OCI-LY7 (cell line): ENCODE measurements at regions not wholly inside any gene's neighbourhood (a gene's known extent, or its start where the extent isn't known, plus 50 kb on each side); places are given as distances from the start of the nearest gene placed in this dataset.

Experiments
- BruUV-seq: library from RNA; stranded (reverse); fragments of 400-500 nt; replicated peaks from 2 replicates; lab custom pipeline; 2021; lab: Mats Ljungman, UMichigan
- CTCF ChIA-PET: fragments of 300-600 bp; sonication (Branson Sonifier 250); formaldehyde crosslinking; loops from one replicate; lab custom pipeline; 2022; ENCODE audit warnings: antibody characterized with exemption; ENCODE audit not compliant: unreplicated experiment; lab: Charles Lee
- POLR2A ChIA-PET: fragments of 300-600 bp; sonication (Branson Sonifier 250); formaldehyde crosslinking; loops from one replicate; lab custom pipeline; 2022; ENCODE audit warnings: antibody characterized with exemption; lab: Charles Lee
- DNase-seq: peaks from one replicate; pipeline ENCODE4 v3.0.0-alpha.2; 2015; ENCODE audit warnings: low spot score
- H2AFZ ChIP-seq: fragments of 200-600 bp; sonication (generic), shearing (Covaris generic); 2 replicates; pipeline ENCODE4 v1.6.1; 2014; ENCODE audit warnings: mild to moderate bottlenecking, antibody characterized with exemption, low read length, moderate library complexity
- H3K27ac ChIP-seq: fragments of 200-600 bp; sonication (generic); 2 replicates; pipeline ENCODE4 v1.5.1; 2014; ENCODE audit warnings: mixed run types, low read depth, mild to moderate bottlenecking, moderate library complexity, low read length, inconsistent platforms; ENCODE audit not compliant: poor library complexity, severe bottlenecking
- H3K36me3 ChIP-seq: fragments of 200-600 bp; sonication (generic); 2 replicates; pipeline ENCODE4 v1.6.1; 2014; ENCODE audit warnings: mild to moderate bottlenecking, antibody characterized with exemption, low read length, moderate library complexity, mixed read lengths; ENCODE audit not compliant: insufficient read depth
- H3K4me1 ChIP-seq: fragments of 200-600 bp; sonication (generic); 2 replicates; pipeline ENCODE4 v1.5.1; 2014; ENCODE audit warnings: mild to moderate bottlenecking, low read length; ENCODE audit not compliant: insufficient read depth, poor library complexity, severe bottlenecking
- H3K4me2 ChIP-seq: fragments of 200-600 bp; sonication (generic); 2 replicates; pipeline ENCODE4 v1.6.1; 2014; ENCODE audit warnings: mild to moderate bottlenecking, low read length
- H3K4me3 ChIP-seq: fragments of 200-600 bp; sonication (generic); 2 replicates; pipeline ENCODE4 v1.5.1; 2014; ENCODE audit warnings: mild to moderate bottlenecking, low read depth, low read length; ENCODE audit not compliant: poor library complexity, severe bottlenecking
- H3K79me2 ChIP-seq: fragments of 200-600 bp; sonication (generic); 2 replicates; pipeline ENCODE4 v1.6.1; 2016; ENCODE audit warnings: low read depth, mild to moderate bottlenecking, low read length, moderate library complexity, mixed read lengths; ENCODE audit not compliant: insufficient read depth
- H3K9me2 ChIP-seq: fragments of 200-600 bp; sonication (generic); 2 replicates; pipeline ENCODE4 v1.6.1; 2016; ENCODE audit warnings: mild to moderate bottlenecking, low read length, mixed read lengths; ENCODE audit not compliant: insufficient read depth
- H3K9me3 ChIP-seq: fragments of 200-600 bp; sonication (generic); 2 replicates; pipeline ENCODE4 v1.6.1; 2014; ENCODE audit warnings: mild to moderate bottlenecking, mixed run types, low read length, mixed read lengths
- H4K20me1 ChIP-seq: fragments of 200-600 bp; sonication (generic); 2 replicates; pipeline ENCODE4 v1.6.1; 2014; ENCODE audit warnings: mild to moderate bottlenecking, antibody characterized with exemption, low read length, moderate library complexity, mixed read lengths; ENCODE audit not compliant: insufficient read depth
- EZH2phosphoT487 ChIP-seq: fragments of 200-600 bp; sonication (generic); IDR thresholded peaks from 2 replicates; pipeline ENCODE4 v1.6.1; 2018; ENCODE audit warnings: low read depth, borderline replicate concordance, mild to moderate bottlenecking, mixed run types, antibody characterized with exemption, low read length, moderate library complexity, mixed read lengths
- intact Hi-C: fragments of 100-400 bp; cut with micrococcal nuclease; formaldehyde crosslinking; loops from one replicate; pipeline ENCODE4 v1.10.0; 2022; ENCODE audit not compliant: unreplicated experiment
- TF ChIP-seq, protein P1 (sequence below): fragments of 200-600 bp; sonication (generic); conservative IDR thresholded peaks from 2 replicates; pipeline ENCODE4 v1.5.1; 2014; ENCODE audit warnings: mild to moderate bottlenecking, antibody characterized with exemption, low read length, moderate library complexity, mixed read lengths

DNA sequence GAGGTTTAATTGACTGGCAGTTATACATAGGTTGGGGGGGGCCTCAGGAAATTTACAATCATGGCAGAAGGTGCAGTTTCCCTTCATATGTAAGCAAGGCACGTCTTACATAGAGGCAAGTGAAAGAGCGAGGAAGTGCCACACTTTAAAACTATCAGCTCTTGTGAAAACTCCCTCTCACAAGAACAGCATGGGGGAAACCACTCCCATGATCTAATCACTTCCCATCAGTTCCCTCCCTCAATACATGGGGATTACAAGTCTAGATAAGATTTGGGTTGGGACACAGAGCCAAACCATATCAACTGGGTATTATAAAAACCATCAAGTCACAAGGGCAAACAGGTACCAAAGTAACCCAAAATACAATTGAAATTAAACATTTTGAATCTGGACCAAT is 182.0 kb upstream of the FAT4 start:
- Histone ChIP-seq H3K4me1 (no peaks in the 10 kb centered on the region), H3K9me3 (no peaks in the 10 kb centered on the region), H3K79me2 (no peaks in the 10 kb centered on the region), H4K20me1 (no peaks in the 10 kb centered on the region), H3K9me2 (no peaks in the 10 kb centered on the region), H3K36me3 (no peaks in the 10 kb centered on the region), H2AFZ (no peak overlapping the region), H3K4me2 (no peak overlapping the region), H3K27ac (no peak overlapping the region), H3K4me3 (no peak overlapping the region)
- CTCF ChIA-PET: no interaction called here
- POLR2A ChIA-PET: interaction anchor here (0.6 kb wide), 1 partner anchor 27 kb away, joined by 3 read pairs; no protein-coding TSS in a partner anchor
- DNase-seq: no peak
- intact Hi-C loops: no loop called here
- TF ChIP-seq EZH2phosphoT487: no peak
- TF ChIP-seq, protein P1, sequence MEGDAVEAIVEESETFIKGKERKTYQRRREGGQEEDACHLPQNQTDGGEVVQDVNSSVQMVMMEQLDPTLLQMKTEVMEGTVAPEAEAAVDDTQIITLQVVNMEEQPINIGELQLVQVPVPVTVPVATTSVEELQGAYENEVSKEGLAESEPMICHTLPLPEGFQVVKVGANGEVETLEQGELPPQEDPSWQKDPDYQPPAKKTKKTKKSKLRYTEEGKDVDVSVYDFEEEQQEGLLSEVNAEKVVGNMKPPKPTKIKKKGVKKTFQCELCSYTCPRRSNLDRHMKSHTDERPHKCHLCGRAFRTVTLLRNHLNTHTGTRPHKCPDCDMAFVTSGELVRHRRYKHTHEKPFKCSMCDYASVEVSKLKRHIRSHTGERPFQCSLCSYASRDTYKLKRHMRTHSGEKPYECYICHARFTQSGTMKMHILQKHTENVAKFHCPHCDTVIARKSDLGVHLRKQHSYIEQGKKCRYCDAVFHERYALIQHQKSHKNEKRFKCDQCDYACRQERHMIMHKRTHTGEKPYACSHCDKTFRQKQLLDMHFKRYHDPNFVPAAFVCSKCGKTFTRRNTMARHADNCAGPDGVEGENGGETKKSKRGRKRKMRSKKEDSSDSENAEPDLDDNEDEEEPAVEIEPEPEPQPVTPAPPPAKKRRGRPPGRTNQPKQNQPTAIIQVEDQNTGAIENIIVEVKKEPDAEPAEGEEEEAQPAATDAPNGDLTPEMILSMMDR: no peak
- BruUV-seq: no TSS peak

DNA sequence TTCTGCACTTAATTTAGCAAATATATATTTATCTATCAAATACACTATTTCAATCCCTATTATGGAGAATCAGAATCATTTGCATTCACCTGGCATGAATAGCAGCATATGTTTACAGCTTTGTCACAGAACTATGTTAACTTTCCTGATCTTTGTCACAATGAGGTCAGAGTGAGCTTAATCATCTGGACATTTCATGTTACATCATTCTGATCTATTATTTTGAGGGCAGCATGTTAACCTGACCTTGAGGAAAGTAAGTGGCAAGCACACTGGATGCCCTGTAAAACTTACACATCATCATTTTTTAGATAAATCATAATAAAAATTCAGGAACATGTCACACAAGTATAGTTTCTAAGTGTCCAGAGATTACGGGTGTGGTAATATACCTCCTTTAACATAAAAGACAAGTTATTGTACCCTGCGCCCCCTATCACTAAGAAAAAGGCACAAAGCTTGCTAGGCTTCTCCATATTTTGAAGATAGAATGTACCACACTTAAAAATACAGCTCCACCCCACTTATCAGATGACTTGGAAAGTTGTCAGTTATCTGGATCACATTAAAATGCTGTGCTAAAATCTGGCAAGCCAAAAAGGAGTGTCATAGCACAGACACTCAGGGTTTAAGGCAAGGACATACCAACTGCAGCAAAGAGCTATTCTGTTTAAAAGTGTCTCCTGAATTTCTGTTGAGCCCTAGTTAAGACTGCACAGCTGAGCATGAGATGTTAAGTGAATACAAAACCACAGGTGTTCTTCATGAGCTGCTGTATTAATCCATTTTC is 182.7 kb upstream of the FAT4 start:
- Histone ChIP-seq H4K20me1 (no peaks in the 10 kb centered on the region), H3K79me2 (no peaks in the 10 kb centered on the region), H3K36me3 (no peaks in the 10 kb centered on the region), H2AFZ (no peak overlapping the region), H3K27ac (no peak overlapping the region), H3K4me2 (no peak overlapping the region), H3K9me3 (no peaks in the 10 kb centered on the region), H3K4me3 (no peak overlapping the region), H3K9me2 (no peaks in the 10 kb centered on the region), H3K4me1 (no peaks in the 10 kb centered on the region)
- intact Hi-C loops: no loop called here
- BruUV-seq: no TSS peak
- TF ChIP-seq, protein P1: no peak
- no peak for TF ChIP-seq EZH2phosphoT487
- ChIA-PET POLR2A (no interaction called here), CTCF (no interaction called here)
- DNase-seq: no peak

DNA sequence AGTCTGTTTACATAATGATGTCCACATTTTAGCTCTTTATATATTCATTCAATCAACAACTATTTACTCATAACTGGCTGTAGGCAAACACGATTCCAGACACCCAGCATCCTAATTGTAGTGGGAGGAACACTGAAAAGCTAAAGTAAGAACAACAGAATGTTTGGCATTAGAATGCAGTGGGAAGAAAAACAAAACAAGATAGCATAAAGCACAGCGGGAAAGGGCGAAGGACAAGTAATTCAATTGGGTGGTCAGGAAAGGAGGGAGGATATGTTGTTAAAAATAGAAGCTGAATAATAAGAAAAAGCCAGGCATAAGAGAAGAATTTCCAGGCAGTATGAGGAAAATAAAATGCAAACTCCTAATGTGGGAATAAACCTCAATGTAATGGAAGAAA is 189.5 kb upstream of the FAT4 start:
- no peak overlapping the region for H3K4me2 ChIP-seq
- no peak for DNase-seq
- no peaks in the 10 kb centered on the region for H4K20me1 ChIP-seq
- intact Hi-C loops: no loop called here
- H3K4me3 ChIP-seq: no peak overlapping the region
- BruUV-seq: no TSS peak
- ChIA-PET CTCF (no interaction called here), POLR2A (no interaction called here)
- H3K36me3 ChIP-seq: no peaks in the 10 kb centered on the region
- H3K27ac ChIP-seq: no peak overlapping the region
- H2AFZ ChIP-seq: no peak overlapping the region
- no peak for TF ChIP-seq EZH2phosphoT487
- TF ChIP-seq, protein P1: no peak
- H3K9me3 ChIP-seq: no peaks in the 10 kb centered on the region
- H3K9me2 ChIP-seq: no peaks in the 10 kb centered on the region
- no peaks in the 10 kb centered on the region for H3K4me1 ChIP-seq
- H3K79me2 ChIP-seq: no peaks in the 10 kb centered on the region
